A549 (cell line): ENCODE measurements at regions not wholly inside any gene's neighbourhood (a gene's known extent, or its start where the extent isn't known, plus 50 kb on each side); places are given as distances from the start of the nearest gene placed in this dataset.

Experiments used
- ATAC-seq, 2 experiments: fragments of 200-7000 bp in 1 of 2; fragments of >200 bp in 1 of 2; cut with Nextera tagmentation in 1 of 2; cut with Tn5 transposase in 1 of 2; 3 replicates each; pipeline versions ENCODE4 v1.8.0 to v1.9.1; 2018 to 2020; ENCODE audit warnings: mild to moderate bottlenecking in 1 of 2, moderate library complexity in 1 of 2
- CTCF ChIA-PET: fragments of 300-600 bp; sonication (Branson Sonifier 250); formaldehyde crosslinking; extraction: SDS; loops from one replicate; lab custom pipeline; 2021; ENCODE audit warnings: antibody characterized with exemption, inconsistent platforms; lab: Yijun Ruan, JAX
- POLR2A ChIA-PET: fragments of 350-600 bp; formaldehyde crosslinking; extraction: SDS; loops from one replicate; lab custom pipeline; 2021; ENCODE audit warnings: antibody characterized with exemption, inconsistent platforms; lab: Yijun Ruan, JAX
- DNase-seq, 2 experiments: peaks; one replicate each; pipeline versions ENCODE4 v3.0.0 to v3.0.0-alpha.2; 2011 to 2016; ENCODE audit warnings: low read depth in 1 of 2, low spot score in 1 of 2
- FAIRE-seq: peaks from 2 replicates; lab custom pipeline; 2011; peaks lifted over from hg19 to GRCh38; lab: Jason Lieb, UNC
- H3K27ac ChIP-seq, 2 experiments: fragments of >200 bp; sonication (Bioruptor Twin); formaldehyde crosslinking; 3 replicates each; pipeline ENCODE4 v1.5.1; 2016 to 2017
- H3K4me1 ChIP-seq: fragments of >200 bp; sonication (Bioruptor Twin); formaldehyde crosslinking; 3 replicates; pipeline ENCODE4 v1.6.1; 2016
- H3K4me2 ChIP-seq: fragments of >200 bp; sonication (Bioruptor Twin); formaldehyde crosslinking; 3 replicates; pipeline ENCODE4 v1.6.1; 2016
- H3K4me3 ChIP-seq: fragments of >200 bp; sonication (Bioruptor Twin); formaldehyde crosslinking; 3 replicates; pipeline ENCODE4 v1.5.1; 2016
- H3K9me3 ChIP-seq: fragments of >200 bp; sonication (Bioruptor Twin); formaldehyde crosslinking; 3 replicates; pipeline ENCODE4 v1.6.1; 2016
- BCL3 ChIP-seq: fragments of >200 bp; sonication (Bioruptor Twin); formaldehyde crosslinking; IDR thresholded peaks from 3 replicates; pipeline ENCODE4 v1.6.1; 2016
- CHD2 ChIP-seq: fragments of 150-350 bp; IDR thresholded peaks from 2 replicates; pipeline ENCODE4 v1.6.1; 2014; ENCODE audit warnings: low read length; ENCODE audit not compliant: partially characterized antibody
- CTCF ChIP-seq: fragments of >200 bp; sonication (Bioruptor Twin); formaldehyde crosslinking; IDR thresholded peaks from 3 replicates; pipeline ENCODE4 v1.5.1; 2016
- ELK1 ChIP-seq: fragments of 150-350 bp; IDR thresholded peaks from 2 replicates; pipeline ENCODE4 v1.6.1; 2014; ENCODE audit warnings: low read depth, mild to moderate bottlenecking, low read length
- FOSB ChIP-seq: fragments of 250-450 bp; sonication (Bioruptor Pico); IDR thresholded peaks from 2 replicates; pipeline ENCODE4 v1.5.0; 2020; ENCODE audit warnings: mild to moderate bottlenecking, moderate library complexity
- FOSL2 ChIP-seq, 2 experiments: fragments of 450-650 bp in 1 of 2; fragments of >200 bp in 1 of 2; sonication (Bioruptor Twin) in 1 of 2; formaldehyde crosslinking; IDR thresholded peaks; 2 replicates each; pipeline versions ENCODE4 v1.5.0 to v1.6.1; 2016 to 2020; ENCODE audit warnings: mild to moderate bottlenecking in 1 of 2, moderate library complexity in 1 of 2
- FOXS1 ChIP-seq: fragments of 250-450 bp; sonication (Bioruptor Pico); IDR thresholded peaks from 2 replicates; pipeline ENCODE4 v1.5.0; 2020; ENCODE audit warnings: mild to moderate bottlenecking, moderate library complexity
- HES2 ChIP-seq: fragments of >200 bp; sonication (Bioruptor Twin); formaldehyde crosslinking; IDR thresholded peaks from 2 replicates; pipeline ENCODE4 v1.6.1; 2016
- HEYL ChIP-seq: fragments of 250-450 bp; sonication (Bioruptor Pico); IDR thresholded peaks from 2 replicates; pipeline ENCODE4 v1.8.0; 2021; ENCODE audit warnings: mild to moderate bottlenecking, moderate library complexity
- HMGXB4 ChIP-seq: fragments of 250-450 bp; sonication (Bioruptor Pico); IDR thresholded peaks from 2 replicates; pipeline ENCODE4 v1.5.0; 2021; ENCODE audit warnings: mild to moderate bottlenecking, moderate library complexity, borderline replicate concordance
- HOXB13 ChIP-seq: fragments of 250-450 bp; sonication (Bioruptor Pico); IDR thresholded peaks from 2 replicates; pipeline ENCODE4 v1.5.0; 2020; ENCODE audit warnings: low read depth, mild to moderate bottlenecking, moderate library complexity
- HOXB5 ChIP-seq: fragments of 250-450 bp; sonication (Bioruptor Pico); IDR thresholded peaks from 2 replicates; pipeline ENCODE4 v1.5.0; 2020; ENCODE audit warnings: mild to moderate bottlenecking, moderate library complexity
- KDM1A ChIP-seq: fragments of 200-600 bp; sonication (generic); IDR thresholded peaks from 2 replicates; pipeline ENCODE4 v1.6.1; 2016; ENCODE audit warnings: low read depth, mild to moderate bottlenecking
- KDM5A ChIP-seq: fragments of 200-600 bp; sonication (generic); IDR thresholded peaks from 2 replicates; pipeline ENCODE4 v1.6.1; 2016; ENCODE audit warnings: antibody characterized with exemption, mild to moderate bottlenecking
- MAX ChIP-seq: IDR thresholded peaks from 2 replicates; pipeline ENCODE4 v1.6.1; 2012
- MYC ChIP-seq: IDR thresholded peaks from 2 replicates; pipeline ENCODE4 v1.6.1; 2012; ENCODE audit warnings: mild to moderate bottlenecking, inconsistent platforms, low read length, improper control_type of control experiment, borderline replicate concordance
- NFE2L2 ChIP-seq: fragments of 150-350 bp; conservative IDR thresholded peaks from 2 replicates; pipeline ENCODE4 v1.6.1; 2014; ENCODE audit warnings: low read length
- NR3C1 ChIP-seq: fragments of >200 bp; sonication (Bioruptor Twin); formaldehyde crosslinking; IDR thresholded peaks from 3 replicates; pipeline ENCODE4 v1.6.1; 2017
- PBX3 ChIP-seq: IDR thresholded peaks from 2 replicates; pipeline ENCODE4 v1.6.1; 2012
- PHF8 ChIP-seq: fragments of 200-600 bp; sonication (generic); IDR thresholded peaks from 2 replicates; pipeline ENCODE4 v1.6.1; 2016; ENCODE audit warnings: low read depth, mild to moderate bottlenecking, antibody characterized with exemption, moderate library complexity, borderline replicate concordance
- RAD21 ChIP-seq, 2 experiments: fragments of >200 bp in 1 of 2; sonication (Bioruptor Twin) in 1 of 2; formaldehyde crosslinking in 1 of 2; IDR thresholded peaks in 1 of 2; conservative IDR thresholded peaks in 1 of 2; 2 replicates in 1 of 2; 3 replicates in 1 of 2; pipeline ENCODE4 v1.6.1; 2012 to 2018; ENCODE audit warnings: inconsistent platforms in 1 of 2
- RFX5 ChIP-seq: fragments of 450-650 bp; IDR thresholded peaks from 2 replicates; pipeline ENCODE4 v1.7.1; 2014; ENCODE audit warnings: antibody characterized with exemption, mild to moderate bottlenecking, moderate library complexity
- RNF2 ChIP-seq: fragments of 200-600 bp; sonication (generic); IDR thresholded peaks from 2 replicates; pipeline ENCODE4 v1.6.1; 2016; ENCODE audit warnings: low read depth, mild to moderate bottlenecking, antibody characterized with exemption, moderate library complexity, borderline replicate concordance
- SMC3 ChIP-seq: fragments of >200 bp; sonication (Bioruptor Twin); formaldehyde crosslinking; IDR thresholded peaks from 3 replicates; pipeline ENCODE4 v1.6.1; 2018; ENCODE audit warnings: inconsistent platforms
- USF2 ChIP-seq: fragments of 450-650 bp; IDR thresholded peaks from 2 replicates; pipeline ENCODE4 v1.6.1; 2014; ENCODE audit warnings: antibody characterized with exemption
- ZSCAN20 ChIP-seq: fragments of 250-450 bp; sonication (Bioruptor Pico); IDR thresholded peaks from 2 replicates; pipeline ENCODE4 v1.8.0; 2022; ENCODE audit warnings: mild to moderate bottlenecking, moderate library complexity
- WGBS: methylation state at CpG from one replicate; pipeline ENCODE4 v1.1.6; 2017; ENCODE audit errors: missing lambda C conversion rate; 5-methylcytosine and 5-hydroxymethylcytosine counted together

GRCh38 chr3:169029674-169030285 is 633.7 kb downstream of the MECOM start:
- H3K4me2 ChIP-seq, result no peak overlapping the region
- no peaks in the 10 kb centered on the region for H3K9me3 ChIP-seq
- ATAC-seq (no peak), DNase-seq (no peak), FAIRE-seq (no peak)
- TF ChIP-seq HMGXB4, result no peak
- no peak for TF ChIP-seq MAX
- no peak for TF ChIP-seq PBX3
- no peak for TF ChIP-seq HEYL (CRISPR knock-in tag)
- no peak for TF ChIP-seq PHF8
- TF ChIP-seq ZSCAN20 (CRISPR knock-in tag), result no peak
- TF ChIP-seq FOSB (CRISPR knock-in tag), result no peak
- no peak for TF ChIP-seq KDM5A
- TF ChIP-seq MYC, result no peak
- TF ChIP-seq CTCF, result no peak
- peaks cover 6% of the 10 kb centered on the region; the same call in 1 of the 3 replicates for H3K4me1 ChIP-seq
- no peak overlapping the region for H3K4me3 ChIP-seq
- ChIA-PET CTCF (no interaction called here), POLR2A (no interaction called here)
- 52% methylated on average over 3 of the region's 3 CpGs for WGBS
- no peak overlapping the region for H3K27ac ChIP-seq

- H3K4me2 ChIP-seq, result no peak overlapping the region
- no peak overlapping the region for H3K27ac ChIP-seq
- H3K4me3 ChIP-seq, result no peak overlapping the region
- no peak for FAIRE-seq
- DNase-seq, result no peak
- no peak for ATAC-seq
- TF ChIP-seq USF2 (no peak), HES2 (no peak), KDM1A (no peak), CHD2 (no peak), FOSB (CRISPR knock-in tag) (no peak), MAX (no peak), MYC (no peak), NFE2L2 (no peak), RAD21 (conservative IDR thresholded peaks at IDR 0.05 in 1 of 2, IDR thresholded peaks at IDR 0.05 in 1 of 2) (no peak), RNF2 (no peak), RFX5 (no peak), FOSL2 (IDR thresholded peaks at IDR 0.05) (no peak), FOSL2 (CRISPR knock-in tag; IDR thresholded peaks at IDR 0.05) (no peak), HOXB5 (no peak), ZSCAN20 (CRISPR knock-in tag) (no peak), FOXS1 (no peak), BCL3 (no peak), ELK1 (no peak), HOXB13 (CRISPR knock-in tag) (no peak), NR3C1 (no peak), SMC3 (no peak)
- CTCF ChIA-PET, result no interaction called here
- H3K4me1 ChIP-seq, result peaks cover 6% of the 10 kb centered on the region; the same call in 1 of the 3 replicates
- POLR2A ChIA-PET, result no interaction called here
- WGBS, result 21% methylated on average over 5 of the region's 5 CpGs
- H3K9me3 ChIP-seq, result no peaks in the 10 kb centered on the region
Measured at GRCh38 chr3:169028716-169029115, 634.8 kb downstream of the MECOM start.
